GM21528 (cell line): ENCODE measurements at regions not wholly inside any gene's neighbourhood (a gene's known extent, or its start where the extent isn't known, plus 50 kb on each side); places are given as distances from the start of the nearest gene placed in this dataset.

ENCODE experiments used
- ATAC-seq: cut with Tn5 transposase; IDR thresholded peaks from one replicate; pipeline ENCODE4 v1.9.1; 2021; ENCODE audit warnings: mild to moderate bottlenecking, moderate library complexity; ENCODE audit not compliant: unreplicated experiment, low FRiP score

DNA sequence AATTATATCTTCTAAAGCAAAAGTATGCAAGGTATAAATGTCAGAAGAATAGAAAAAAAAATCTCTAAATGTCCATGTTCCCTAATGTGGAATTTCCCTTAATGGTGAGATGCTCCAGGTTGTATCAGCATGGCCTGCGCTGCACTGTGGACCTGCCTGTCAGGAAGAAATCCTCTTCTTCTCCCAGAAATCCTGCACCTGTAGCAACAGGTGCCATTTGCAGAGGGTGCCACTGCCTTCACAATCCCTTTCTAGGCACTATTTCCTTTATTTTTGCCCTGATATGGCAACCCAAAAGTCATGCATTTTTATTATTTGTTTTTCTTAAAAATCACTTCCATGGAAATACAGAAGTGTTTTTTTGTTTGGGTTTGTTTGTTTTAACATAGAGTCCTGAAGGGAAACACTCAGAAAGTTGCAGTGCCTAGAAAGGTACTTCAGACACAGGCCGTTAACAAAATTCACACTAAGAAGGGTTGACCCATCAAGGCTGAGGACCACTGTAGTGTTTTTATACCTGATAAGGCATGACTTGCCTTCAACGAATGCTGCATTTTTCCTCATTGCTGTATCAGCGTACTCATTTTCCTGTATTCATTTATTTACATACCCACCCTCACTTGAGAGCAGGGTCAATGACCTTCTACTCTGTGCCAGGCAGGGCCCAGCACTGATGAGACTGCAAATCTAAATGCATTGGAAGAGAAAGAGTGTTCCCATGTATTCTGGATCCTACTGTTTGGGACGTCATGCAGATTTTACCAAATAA lies 177.8 kb downstream of the SNX18 start:
- no peak for ATAC-seq

- ATAC-seq: no peak
Measured at GRCh38 chr5:54693936-54694657, 176.5 kb downstream of the SNX18 start.

GRCh38 chr5:54692631-54693030 lies 175.1 kb downstream of the SNX18 start:
- ATAC-seq: no peak

- no peak for ATAC-seq
Measured at GRCh38 chr5:54691656-54692055, 174.1 kb downstream of the SNX18 start.

DNA sequence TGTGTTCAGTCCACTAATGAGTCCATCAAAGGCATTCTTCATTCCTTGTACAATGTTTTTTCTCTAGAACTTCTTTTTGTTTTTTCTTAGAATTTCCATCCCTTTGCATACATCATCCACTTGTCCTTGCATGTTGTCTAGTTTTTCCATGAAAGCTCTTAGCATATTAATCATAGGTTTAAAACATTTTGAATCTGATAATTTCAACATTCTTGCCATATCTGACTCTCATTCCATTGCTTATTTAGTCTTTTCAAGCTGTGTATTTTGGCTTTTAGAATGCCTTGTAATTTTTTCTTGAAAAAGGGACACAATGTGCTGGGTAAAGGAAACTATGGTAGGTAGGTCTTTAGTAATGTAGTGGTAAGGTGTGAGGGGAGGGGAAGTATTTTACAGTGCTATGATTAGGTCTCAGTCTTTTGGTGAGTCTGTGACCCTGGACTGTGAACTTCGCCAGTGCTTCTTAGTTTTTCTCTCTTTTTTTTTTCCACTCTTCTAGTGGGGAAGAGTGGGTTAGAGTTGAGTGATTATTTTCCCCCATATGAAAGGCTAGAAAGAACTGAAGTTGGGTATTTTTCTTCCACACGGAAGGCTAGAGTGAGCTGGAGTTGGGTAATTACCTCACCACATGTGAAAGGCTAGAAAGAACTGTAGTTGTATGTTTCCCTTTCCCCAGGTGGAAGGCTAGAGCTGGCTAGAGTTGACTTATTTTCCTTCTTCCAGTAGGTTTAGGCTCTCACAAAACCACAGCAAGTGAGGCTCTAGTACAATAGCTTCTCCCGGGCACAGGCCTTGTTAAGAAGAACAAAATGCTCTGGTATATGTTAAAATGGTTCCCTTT lies 172.1 kb downstream of the SNX18 start:
- ATAC-seq: no peak

DNA sequence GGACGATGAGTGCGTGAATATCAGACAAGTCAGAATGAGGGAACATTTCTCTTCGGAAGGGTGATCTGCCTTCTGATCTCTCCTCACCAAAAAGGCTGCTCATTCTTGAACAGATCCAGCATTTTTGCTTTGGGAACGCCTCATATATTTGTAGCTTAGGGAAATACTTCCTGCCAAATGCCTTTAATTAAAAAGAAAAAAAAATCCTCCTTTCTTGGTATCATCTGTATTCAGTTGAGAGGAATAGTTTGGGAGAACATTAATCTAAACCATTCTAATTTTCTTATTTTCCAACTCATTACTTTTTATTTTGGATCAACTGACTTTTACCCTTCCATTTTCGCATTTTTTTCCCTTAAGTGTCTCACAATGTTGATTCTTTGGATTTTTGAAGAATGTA lies 163.4 kb downstream of the SNX18 start:
- ATAC-seq: no peak

GRCh38 chr5:54679686-54680085 lies 162.1 kb downstream of the SNX18 start:
- ATAC-seq: no peak

- no peak for ATAC-seq
Measured at GRCh38 chr5:54678737-54679136, 161.2 kb downstream of the SNX18 start.

GRCh38 chr5:54676481-54677340 lies 159.2 kb downstream of the SNX18 start:
- ATAC-seq: no peak

DNA sequence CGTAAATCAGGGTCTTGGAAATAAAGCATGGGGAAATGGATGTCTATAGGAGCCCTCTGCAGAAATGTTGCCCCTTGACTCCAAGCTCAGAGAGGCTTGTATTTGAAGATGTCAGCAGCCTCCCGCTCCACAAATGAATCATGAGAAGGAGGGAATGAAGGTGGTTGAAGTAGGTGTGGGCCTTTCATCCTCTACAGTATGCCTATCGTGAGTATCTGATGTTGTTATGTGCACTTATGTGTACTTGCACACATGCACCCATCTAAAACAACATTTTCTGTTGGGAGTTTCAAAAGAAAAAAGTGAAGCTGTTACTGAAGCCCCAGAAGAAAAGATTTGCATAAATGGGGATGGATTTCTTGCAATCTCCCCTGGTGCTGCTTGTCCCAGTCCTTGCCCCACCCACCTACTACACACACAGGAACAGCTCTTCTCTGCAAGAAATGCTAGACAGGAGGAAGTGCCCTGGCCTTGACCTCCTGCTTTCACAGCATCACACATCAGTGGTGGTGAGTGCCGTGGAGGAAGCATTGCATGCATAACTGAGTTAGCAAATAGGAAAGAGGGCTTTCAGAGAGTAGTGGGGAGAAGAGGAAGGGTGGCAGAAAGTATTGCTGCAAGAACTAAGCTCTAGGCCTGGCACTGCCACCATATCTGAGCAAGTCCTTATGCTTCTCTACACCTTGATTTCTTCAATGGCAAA lies 156.1 kb downstream of the SNX18 start:
- peak; percentile 68 for ATAC-seq

GRCh38 chr5:54672871-54673270 lies 155.3 kb downstream of the SNX18 start:
- no peak for ATAC-seq

- ATAC-seq: no peak
Measured at GRCh38 chr5:54671681-54672080, 154.1 kb downstream of the SNX18 start.

GRCh38 chr5:54671111-54671531 lies 153.6 kb downstream of the SNX18 start:
- no peak for ATAC-seq

GRCh38 chr5:54670281-54670680 lies 152.7 kb downstream of the SNX18 start:
- no peak for ATAC-seq

DNA sequence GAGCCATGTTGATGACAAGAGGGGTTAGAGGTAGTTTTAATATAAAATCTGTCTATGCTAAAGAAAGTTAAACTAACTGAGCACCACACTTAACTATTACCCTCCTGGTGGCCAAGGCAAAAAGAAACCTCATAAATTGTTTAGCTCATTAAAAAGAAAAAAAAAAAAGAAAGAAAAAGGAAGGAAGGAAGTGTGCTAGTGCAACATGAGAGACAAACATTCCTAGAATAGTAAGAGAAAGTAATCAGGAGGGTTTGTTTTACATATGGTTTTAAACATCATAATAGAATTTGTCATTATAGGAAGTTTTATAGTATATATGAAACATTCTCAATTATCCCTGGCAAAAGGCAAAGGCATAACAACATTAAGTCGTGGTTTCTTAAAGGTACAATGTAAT lies 152.3 kb downstream of the SNX18 start:
- ATAC-seq: no peak

- ATAC-seq: no peak
Measured at GRCh38 chr5:54669285-54669684, 151.7 kb downstream of the SNX18 start.

GRCh38 chr5:54668096-54668495 lies 150.5 kb downstream of the SNX18 start:
- ATAC-seq: no peak

DNA sequence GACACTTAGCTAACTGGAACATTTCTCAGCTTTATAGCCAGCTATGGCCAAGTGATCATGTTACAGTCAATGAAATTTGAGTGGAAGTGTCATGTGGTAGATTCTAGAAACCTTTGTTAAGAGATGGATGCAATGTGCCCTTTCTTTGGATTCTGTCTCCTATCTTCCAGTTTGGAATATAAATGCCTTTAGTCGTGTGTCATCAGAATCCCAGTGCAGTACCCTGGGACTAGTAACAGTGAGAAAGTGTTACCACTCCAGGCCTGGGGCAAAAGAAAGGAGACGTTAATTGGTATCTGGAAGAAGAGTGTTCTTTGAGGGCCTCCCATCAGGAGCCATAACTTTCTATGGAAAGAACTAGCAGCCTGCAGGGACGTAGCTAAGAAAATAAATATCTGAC lies 149.6 kb downstream of the SNX18 start:
- ATAC-seq: no peak

DNA sequence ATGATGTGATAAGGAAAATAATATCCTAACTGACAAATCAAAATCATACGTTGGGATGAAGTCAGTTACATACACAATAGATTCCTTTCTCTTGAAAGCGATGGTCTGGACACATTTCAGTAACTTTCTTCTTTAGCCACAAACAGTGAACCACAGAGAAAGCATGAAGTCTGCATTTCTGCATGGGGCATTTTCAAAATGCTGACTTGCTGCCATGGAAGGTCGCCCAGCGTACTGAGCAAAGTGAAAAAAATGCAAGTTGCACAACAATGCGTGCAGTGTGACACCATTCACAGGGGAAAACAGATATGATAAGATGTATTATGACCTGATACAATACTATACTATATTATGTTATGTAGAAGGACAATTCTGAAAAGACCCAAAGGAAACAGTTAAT lies 146.3 kb downstream of the SNX18 start:
- ATAC-seq: no peak

DNA sequence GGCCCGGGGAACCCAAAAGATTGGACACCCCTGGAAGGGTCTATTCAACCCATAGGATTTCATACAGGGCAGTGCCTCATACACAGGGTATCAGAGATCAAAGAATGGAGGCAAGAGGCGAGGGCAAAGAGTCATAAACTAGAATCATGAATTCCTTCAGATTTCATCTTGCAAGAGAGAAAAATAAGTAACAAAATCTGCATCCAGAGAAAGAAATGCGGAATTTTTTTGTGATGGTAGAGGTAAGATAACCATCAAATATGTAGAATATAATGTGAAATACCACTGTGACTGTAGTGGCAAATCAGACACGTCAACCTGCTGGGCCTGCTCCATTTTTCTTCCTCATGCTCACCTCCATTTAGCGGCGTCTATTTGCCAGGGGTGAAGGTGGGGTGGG lies 143.6 kb downstream of the SNX18 start:
- no peak for ATAC-seq
